HG02623 (cell line): ENCODE measurements at regions not wholly inside any gene's neighbourhood (a gene's known extent, or its start where the extent isn't known, plus 50 kb on each side); places are given as distances from the start of the nearest gene placed in this dataset.

Experiments
- ATAC-seq: cut with Tn5 transposase; IDR thresholded peaks from one replicate; pipeline ENCODE4 v1.9.1; 2021; ENCODE audit warnings: moderate library complexity; ENCODE audit not compliant: unreplicated experiment

DNA sequence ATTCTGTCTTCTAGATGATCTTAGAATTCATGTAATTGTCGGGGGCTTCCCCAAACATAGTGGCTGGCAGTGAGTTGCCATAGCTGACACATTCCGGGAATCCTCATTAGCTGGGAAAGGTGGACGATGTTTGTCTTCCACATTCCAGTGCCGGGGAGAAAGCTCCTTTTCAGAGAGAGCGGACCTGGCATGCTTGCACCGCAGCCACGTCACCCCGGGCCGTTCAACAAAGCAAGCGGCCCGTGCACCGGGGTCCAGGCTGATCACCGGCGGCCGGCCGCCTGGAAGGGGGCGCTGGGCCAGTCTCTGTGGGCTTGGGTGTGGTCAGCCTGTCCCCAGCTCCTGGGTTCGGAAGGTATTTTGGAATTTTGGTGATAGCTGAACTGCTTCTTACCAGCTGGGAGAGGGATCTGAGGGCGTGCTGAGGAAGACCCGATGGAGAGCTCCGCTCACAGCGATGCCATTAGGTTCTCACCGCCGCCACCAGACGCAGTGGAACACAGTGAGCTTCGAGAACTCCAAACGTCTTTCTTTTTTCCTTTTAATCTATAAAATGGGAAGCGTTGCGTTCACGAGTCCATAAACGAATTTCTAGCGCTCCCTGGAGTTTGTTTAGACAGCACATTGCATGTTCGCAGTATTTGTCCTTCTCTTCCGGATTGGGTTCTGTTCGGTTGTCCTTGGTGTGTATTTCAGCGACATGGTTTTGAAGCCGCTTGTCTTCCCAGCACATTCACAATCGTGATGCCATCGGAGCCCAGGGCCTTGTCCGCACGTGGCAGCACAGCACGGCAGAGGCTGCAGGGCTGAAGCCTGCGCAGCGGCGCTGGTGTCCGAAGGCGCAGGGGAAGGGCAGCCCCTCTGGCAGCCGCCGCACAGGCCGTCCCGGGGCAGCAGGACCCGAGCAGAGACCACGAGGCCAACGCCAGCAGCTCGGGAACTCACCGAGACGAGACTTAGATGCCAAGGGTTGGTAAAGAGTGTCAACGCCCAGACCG, 557.6 kb downstream of the QKI start:
- no peak for ATAC-seq

- ATAC-seq, result no peak
Observed at GRCh38 chr6:163970846-163971564, 556.5 kb downstream of the QKI start.

DNA sequence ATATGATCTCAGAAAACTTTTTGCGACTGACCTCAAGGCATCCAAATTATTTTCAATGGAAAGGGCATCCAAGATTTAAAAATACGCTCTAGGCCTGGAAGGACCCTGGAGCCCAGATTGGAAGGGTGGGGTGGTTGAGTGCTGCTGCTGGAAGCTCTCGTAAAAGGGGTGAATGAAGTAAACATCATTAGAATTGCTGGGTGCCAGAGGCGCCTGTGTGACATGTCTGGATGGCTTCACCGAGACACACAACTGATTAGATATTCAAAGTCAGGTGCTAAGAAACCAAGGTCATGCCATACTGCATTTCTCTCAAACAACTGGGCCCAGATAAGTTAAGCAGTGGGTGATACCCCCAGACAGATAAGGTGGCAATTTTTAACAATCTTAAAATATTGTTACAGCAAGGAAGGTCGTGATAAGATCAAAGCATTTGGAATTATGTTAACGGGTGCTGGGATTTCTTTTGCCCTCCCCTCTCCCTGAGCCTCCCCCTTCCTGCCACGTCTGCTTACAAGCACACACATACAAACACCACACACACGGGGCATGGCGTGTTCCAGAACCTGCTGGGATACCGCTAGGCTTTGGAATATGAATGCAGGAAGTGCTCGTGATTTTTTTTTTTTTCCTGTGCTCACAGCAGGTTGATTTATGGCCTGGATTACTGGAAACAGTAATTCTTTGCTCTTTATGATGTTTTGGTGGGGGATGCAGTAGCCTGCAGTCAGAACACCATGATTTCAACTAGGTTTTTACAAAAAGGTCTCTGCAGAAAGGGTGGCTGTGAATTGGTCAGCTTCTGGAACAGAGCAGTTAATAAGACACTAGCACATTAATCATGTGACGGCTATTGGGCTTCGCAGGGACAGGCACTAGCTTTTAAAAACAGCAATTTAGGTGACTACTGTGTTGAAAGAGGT, 551.2 kb downstream of the QKI start:
- ATAC-seq, result no peak

GRCh38 chr6:163964789-163965188, 550.3 kb downstream of the QKI start:
- ATAC-seq, result no peak

DNA sequence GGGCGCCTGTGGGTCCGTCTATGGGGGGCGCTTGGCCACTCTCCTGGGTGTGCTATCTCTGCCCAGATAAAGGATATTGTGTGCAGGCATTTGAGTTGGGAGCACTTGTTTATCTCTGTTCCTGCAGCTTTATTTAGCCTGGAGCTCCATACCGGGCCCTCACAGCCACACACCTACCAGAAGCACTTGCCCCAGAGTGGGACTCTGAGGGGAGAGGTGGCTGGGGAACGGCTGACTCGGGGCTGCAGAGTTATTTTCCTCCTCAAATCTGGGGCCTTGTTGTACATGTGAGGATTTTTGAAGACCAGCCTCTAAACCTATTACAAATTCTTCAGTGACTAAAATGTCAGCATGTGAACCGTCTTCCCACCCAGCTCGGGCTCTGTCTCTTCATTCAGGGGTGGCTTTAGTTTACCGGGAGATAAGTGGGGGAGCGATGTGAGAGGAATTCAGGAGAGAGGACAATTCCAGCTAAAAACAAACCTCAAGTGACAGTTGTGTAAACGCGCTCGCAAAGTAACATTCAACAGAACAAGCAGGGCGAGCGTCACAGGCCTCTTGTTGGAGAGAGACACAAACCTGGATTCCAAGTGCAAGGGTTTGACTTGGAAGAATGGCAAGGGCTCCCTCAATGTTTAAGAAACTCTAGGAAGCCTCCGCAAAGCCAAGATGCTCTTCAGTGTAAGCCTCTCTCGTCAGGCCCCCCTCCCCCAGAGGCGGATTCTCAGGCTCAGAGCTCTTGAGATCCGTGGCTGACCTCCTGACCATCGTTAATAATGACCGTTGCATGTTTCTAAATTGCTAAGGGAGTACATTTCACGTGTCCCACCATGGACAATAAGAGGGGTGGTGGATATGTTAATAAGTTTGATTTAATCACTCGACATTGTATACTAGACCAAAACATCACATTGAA, 548.9 kb downstream of the QKI start:
- no peak for ATAC-seq

GRCh38 chr6:163962627-163963117, 548.2 kb downstream of the QKI start:
- ATAC-seq, result no peak

DNA sequence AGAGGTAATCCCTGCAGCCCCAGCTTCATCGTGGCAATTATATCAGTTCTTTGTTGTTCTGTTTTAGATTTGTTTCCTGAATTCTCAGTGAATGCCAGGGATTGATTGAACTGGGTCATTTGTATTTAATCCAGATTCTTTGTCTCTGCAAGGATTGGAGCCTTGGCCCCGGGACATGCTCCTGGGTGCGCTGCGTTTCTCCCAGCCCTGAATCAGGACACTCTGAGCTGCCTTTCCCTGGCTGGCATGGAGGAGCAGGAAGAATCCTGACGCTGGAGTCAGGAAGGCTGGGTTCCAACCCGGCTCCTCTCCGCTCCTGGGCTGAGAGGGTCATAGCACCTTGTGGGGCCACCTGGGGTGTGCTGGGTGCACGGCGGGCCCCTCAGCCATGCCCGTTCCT, 545.6 kb downstream of the QKI start:
- no peak for ATAC-seq

DNA sequence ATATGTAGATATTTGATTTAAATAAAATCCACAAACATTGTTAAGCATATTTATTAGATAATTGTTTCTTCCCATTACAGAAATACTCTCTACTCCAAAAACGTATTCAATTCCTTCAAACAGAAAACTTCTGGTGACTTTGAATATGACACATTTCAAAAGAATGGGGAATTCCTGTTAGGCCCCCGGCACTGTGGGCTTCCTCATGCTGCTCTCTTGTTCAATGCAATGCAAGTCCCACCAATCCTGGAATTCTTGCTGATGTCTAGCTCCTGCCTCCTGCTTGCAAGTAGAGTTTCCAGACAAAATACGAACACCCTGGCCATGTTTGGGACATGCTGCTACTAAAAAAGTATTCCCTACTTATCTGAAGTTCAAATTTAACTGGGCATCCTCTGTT, 544.1 kb downstream of the QKI start:
- no peak for ATAC-seq

DNA sequence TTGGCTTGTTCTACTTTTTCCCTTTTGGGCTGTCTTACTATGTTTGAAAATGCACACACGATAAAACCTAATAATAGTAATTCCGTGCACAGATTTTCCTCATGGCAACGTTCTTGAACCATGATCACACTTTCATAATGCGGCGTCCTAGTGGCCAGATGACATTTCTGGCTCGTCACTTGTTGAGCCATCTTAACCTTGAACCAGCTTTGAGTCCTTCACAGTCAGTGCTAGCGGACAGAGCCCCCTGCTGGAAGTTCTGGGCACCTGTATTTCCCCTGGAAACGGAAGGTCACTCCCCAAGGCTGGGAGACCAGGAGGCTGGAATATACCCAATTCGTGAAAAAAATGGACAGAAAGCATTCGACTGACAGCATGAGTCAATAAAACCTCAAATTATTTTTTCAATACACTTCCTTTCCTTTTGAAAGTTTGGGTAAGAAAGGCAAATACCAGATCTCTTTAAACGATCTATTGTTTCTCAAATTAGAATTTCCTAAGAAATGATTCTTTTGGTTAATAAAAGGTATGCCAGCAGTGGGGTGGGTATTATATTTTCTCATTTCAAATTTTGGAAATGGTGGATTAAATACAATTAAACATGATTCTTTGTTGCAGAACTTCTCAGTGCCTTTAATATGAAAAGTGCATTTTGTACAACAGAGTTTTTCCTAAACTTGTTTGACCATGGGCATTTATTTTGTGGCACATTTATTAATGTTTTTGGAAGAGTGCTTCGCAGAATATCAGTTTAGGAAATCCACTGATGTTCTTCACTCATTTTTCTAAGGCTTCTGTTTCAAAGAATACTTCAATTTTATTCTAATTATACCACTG, 542.3 kb downstream of the QKI start:
- peak; percentile 97 for ATAC-seq

DNA sequence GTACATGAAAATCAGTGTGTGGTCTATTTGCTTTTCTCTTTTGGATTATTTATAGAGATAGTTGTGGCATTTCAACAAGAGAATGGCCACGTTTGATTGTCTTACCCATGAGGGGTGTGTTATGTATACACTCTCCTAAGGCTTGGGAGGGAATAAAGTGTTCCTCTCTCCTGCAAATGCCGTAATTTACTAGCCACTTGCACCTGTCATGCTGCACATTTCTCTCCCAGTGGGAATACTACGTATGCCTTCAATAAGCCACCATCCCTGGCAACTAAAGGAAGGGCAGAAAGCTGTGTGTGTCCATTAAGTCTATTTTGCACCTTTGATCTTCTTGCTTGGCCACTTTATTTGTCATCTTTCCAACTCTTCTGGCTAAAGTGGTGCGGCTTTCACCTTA, 541.2 kb downstream of the QKI start:
- ATAC-seq, result no peak

- no peak for ATAC-seq
Observed at GRCh38 chr6:163955096-163955495, 540.6 kb downstream of the QKI start.

- ATAC-seq, result no peak
Observed at GRCh38 chr6:163954088-163954775, 539.7 kb downstream of the QKI start.

GRCh38 chr6:163952005-163952404, 537.5 kb downstream of the QKI start:
- no peak for ATAC-seq

DNA sequence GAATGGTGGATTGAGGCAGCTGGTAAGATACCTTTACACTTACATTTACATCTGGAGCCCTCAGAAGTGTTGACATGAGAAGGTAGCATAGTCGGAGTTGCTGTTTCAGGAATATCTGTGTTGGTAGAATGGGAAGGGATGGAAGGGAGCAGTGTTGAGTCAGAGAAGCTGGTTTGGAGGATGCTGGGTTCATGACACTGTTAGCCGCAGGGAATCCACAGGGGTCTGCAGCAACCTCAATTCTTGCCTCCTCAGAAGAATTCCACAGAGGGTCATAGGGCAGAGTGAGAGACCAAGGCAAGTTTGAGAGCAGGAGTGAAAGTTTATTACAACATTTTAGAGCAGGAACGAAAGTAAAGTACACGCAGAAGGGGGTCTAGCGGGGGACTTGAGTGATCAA, 536.8 kb downstream of the QKI start:
- no peak for ATAC-seq

DNA sequence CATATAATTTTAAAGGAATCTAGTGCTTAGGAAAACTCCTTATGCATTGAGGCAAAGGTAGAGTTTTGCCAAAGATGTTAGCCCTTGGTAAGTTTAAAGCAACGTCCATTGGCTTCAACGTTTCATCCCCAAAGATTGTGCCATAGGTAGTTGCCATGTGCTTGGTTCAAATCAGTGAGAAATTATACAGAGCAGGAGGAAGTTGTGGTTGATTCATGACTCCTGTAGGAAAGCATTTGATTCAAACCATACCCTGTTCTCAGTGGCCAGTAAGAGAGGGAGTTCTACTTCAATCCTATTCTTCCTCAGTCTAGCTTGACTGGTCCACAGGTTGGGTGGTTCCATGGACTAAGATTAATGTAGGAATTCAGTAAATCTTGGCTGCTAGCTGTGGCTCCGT, 535.6 kb downstream of the QKI start:
- ATAC-seq, result no peak

DNA sequence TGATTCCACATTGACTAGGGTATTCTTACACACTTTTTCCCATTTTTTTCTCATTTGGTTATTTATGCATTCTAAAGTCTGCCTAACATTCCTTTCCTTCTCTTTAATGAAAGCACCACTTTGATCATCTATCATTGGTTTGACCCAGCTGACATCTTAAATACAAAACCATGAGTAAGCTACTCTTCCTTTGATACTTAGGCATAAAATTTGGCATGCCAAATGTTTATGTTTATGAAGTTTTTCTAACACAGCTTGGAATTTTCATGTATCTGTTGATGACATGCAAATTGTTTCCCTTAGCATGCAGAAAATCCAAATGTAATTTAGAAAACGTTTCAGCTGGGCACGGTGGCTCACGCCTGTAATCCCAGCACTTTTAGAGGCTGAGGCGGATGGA, 534.9 kb downstream of the QKI start:
- ATAC-seq, result no peak

DNA sequence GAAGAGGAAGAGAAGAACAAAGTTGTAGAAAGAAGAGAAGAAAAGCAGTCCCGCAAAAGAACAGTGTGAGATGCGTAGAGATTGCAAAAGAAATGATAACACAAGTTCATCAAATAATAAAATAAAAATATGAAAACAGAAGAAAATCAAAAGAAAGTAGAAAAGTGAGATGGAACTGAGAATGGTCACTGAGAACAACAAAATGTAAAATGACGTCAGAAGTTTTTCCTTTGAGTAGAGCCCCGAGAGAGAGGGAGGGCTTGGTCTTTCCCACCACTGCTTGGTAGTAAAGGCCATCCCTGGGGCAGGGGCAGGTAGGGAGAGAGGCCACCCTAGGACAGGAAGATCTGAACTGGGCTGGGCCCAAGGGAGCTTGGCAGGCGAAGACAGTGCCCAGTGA, 533.7 kb downstream of the QKI start:
- ATAC-seq, result no peak

DNA sequence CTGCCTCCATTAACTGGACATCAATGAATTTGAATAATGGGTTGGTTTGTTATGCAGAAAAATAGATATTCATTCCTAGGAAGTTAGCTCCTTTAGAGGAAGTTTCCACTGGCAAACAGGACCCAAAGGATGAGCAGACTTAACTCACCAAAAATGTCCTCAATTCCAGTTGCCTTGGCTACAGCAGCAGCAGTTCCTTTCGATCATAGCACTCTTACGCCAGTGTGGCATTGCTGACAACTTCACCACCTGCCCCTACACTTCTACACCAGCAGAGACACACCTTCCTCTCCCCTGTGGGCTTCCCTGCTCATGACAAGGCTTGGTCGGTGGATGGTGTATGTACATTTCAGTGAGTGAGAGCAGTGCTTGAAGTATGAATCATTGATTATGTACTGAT, 532.8 kb downstream of the QKI start:
- no peak for ATAC-seq
